WTC11 (cell line): ENCODE measurements at regions not wholly inside any gene's neighbourhood (a gene's known extent, or its start where the extent isn't known, plus 50 kb on each side); places are given as distances from the start of the nearest gene placed in this dataset.

Experiments
- ATAC-seq: fragments of 200-7000 bp; cut with Tn5 transposase; 2 replicates; pipeline ENCODE4 v1.10.0; 2021; ENCODE audit warnings: mild to moderate bottlenecking, moderate library complexity
- CTCF ChIA-PET: fragments of 300-600 bp; sonication (Branson Sonifier 250); formaldehyde crosslinking; loops from one replicate; lab custom pipeline; 2021; ENCODE audit warnings: antibody characterized with exemption; lab: Charles Lee
- POLR2A ChIA-PET: fragments of 350-600 bp; sonication (Branson Sonifier 250); formaldehyde crosslinking; loops from one replicate; lab custom pipeline; 2021; ENCODE audit warnings: antibody characterized with exemption; lab: Charles Lee
- DNase-seq: peaks from one replicate; pipeline ENCODE4 v3.0.0; 2021; ENCODE audit warnings: low spot score
- H3K27ac Mint-ChIP-seq: 2 replicates; pipeline ENCODE4 v1.8.0; 2021; ENCODE audit warnings: mixed read lengths
- H3K27me3 Mint-ChIP-seq: 2 replicates; pipeline ENCODE4 v1.8.0; 2021; ENCODE audit warnings: low read depth, mild to moderate bottlenecking, moderate library complexity, mixed read lengths
- H3K36me3 Mint-ChIP-seq: 2 replicates; pipeline ENCODE4 v1.8.0; 2021; ENCODE audit warnings: mixed read lengths
- H3K4me1 Mint-ChIP-seq: 2 replicates; pipeline ENCODE4 v1.8.0; 2022; ENCODE audit warnings: mixed read lengths
- H3K4me3 Mint-ChIP-seq: 2 replicates; pipeline ENCODE4 v1.8.0; 2021; ENCODE audit warnings: mild to moderate bottlenecking, moderate library complexity, mixed read lengths
- H3K9me3 Mint-ChIP-seq: 2 replicates; pipeline ENCODE4 v1.8.0; 2021; ENCODE audit warnings: mixed read lengths
- GABPB1 ChIP-seq: sonication (generic); formaldehyde crosslinking; IDR thresholded peaks from 2 replicates; pipeline ENCODE4 v1.8.1; 2023; ENCODE audit warnings: mild to moderate bottlenecking, missing genetic modification reagents
- IRF2 ChIP-seq: sonication (generic); formaldehyde crosslinking; IDR thresholded peaks from 2 replicates; pipeline ENCODE4 v1.8.0; 2022; ENCODE audit warnings: low read depth, missing genetic modification reagents, borderline replicate concordance
- JUN ChIP-seq: sonication (generic); formaldehyde crosslinking; IDR thresholded peaks from 2 replicates; pipeline ENCODE4 v1.8.0; 2023; ENCODE audit warnings: mild to moderate bottlenecking, missing genetic modification reagents
- NFATC4 ChIP-seq: fragments of 250-450 bp; sonication (Bioruptor Pico); IDR thresholded peaks from 2 replicates; pipeline ENCODE4 v1.9.0; 2021; ENCODE audit warnings: mild to moderate bottlenecking
- NR2C2 ChIP-seq: sonication (generic); formaldehyde crosslinking; IDR thresholded peaks from 2 replicates; pipeline ENCODE4 v1.8.0; 2022; ENCODE audit warnings: mild to moderate bottlenecking, missing genetic modification reagents
- RORB ChIP-seq: fragments of 250-450 bp; sonication (Bioruptor Pico); IDR thresholded peaks from 2 replicates; pipeline ENCODE4 v1.9.0; 2021; ENCODE audit warnings: mild to moderate bottlenecking
- SMAD3 ChIP-seq: sonication (generic); formaldehyde crosslinking; IDR thresholded peaks from 2 replicates; pipeline ENCODE4 v1.8.0; 2022; ENCODE audit warnings: missing genetic modification reagents, mild to moderate bottlenecking, borderline replicate concordance
- TP53 ChIP-seq: sonication (generic); formaldehyde crosslinking; IDR thresholded peaks from 2 replicates; pipeline ENCODE4 v1.8.1; 2023; ENCODE audit warnings: mild to moderate bottlenecking, missing genetic modification reagents
- ZNF138 ChIP-seq: sonication (generic); formaldehyde crosslinking; conservative IDR thresholded peaks from 2 replicates; pipeline ENCODE4 v1.8.1; 2022; ENCODE audit warnings: mild to moderate bottlenecking, moderate library complexity, missing genetic modification reagents
- ZNF219 ChIP-seq: sonication (generic); formaldehyde crosslinking; IDR thresholded peaks from 2 replicates; pipeline ENCODE4 v1.8.0; 2023; ENCODE audit warnings: missing genetic modification reagents, mild to moderate bottlenecking, borderline replicate concordance
- ZNF423 ChIP-seq: fragments of 250-450 bp; sonication (Bioruptor Pico); IDR thresholded peaks from 2 replicates; pipeline ENCODE4 v2.1.2; 2022; ENCODE audit warnings: mild to moderate bottlenecking, moderate library complexity
- TF ChIP-seq, protein P1 (sequence below): sonication (generic); formaldehyde crosslinking; IDR thresholded peaks from 2 replicates; pipeline ENCODE4 v1.8.0; 2022; ENCODE audit warnings: mild to moderate bottlenecking, missing genetic modification reagents
- TF ChIP-seq, protein P2 (sequence below): sonication (generic); formaldehyde crosslinking; IDR thresholded peaks from 2 replicates; pipeline ENCODE4 v1.8.0; 2023; ENCODE audit warnings: missing genetic modification reagents, mild to moderate bottlenecking, borderline replicate concordance
- TF ChIP-seq, protein P3 (sequence below): sonication (generic); formaldehyde crosslinking; IDR thresholded peaks from 2 replicates; pipeline ENCODE4 v1.8.1; 2022; ENCODE audit warnings: low read depth, missing genetic modification reagents, borderline replicate concordance
- TF ChIP-seq, protein P4 (sequence below): sonication (generic); formaldehyde crosslinking; conservative IDR thresholded peaks from 2 replicates; pipeline ENCODE4 v1.8.1; 2022; ENCODE audit warnings: mild to moderate bottlenecking, missing genetic modification reagents
- TF ChIP-seq, protein P5 (sequence below): sonication (generic); formaldehyde crosslinking; IDR thresholded peaks from 2 replicates; pipeline ENCODE4 v1.8.1; 2023; ENCODE audit warnings: mild to moderate bottlenecking, moderate library complexity, missing genetic modification reagents
- TF ChIP-seq, protein P6 (sequence below): sonication (generic); formaldehyde crosslinking; IDR thresholded peaks from 2 replicates; pipeline ENCODE4 v1.8.1; 2022; ENCODE audit warnings: missing genetic modification reagents, borderline replicate concordance

DNA sequence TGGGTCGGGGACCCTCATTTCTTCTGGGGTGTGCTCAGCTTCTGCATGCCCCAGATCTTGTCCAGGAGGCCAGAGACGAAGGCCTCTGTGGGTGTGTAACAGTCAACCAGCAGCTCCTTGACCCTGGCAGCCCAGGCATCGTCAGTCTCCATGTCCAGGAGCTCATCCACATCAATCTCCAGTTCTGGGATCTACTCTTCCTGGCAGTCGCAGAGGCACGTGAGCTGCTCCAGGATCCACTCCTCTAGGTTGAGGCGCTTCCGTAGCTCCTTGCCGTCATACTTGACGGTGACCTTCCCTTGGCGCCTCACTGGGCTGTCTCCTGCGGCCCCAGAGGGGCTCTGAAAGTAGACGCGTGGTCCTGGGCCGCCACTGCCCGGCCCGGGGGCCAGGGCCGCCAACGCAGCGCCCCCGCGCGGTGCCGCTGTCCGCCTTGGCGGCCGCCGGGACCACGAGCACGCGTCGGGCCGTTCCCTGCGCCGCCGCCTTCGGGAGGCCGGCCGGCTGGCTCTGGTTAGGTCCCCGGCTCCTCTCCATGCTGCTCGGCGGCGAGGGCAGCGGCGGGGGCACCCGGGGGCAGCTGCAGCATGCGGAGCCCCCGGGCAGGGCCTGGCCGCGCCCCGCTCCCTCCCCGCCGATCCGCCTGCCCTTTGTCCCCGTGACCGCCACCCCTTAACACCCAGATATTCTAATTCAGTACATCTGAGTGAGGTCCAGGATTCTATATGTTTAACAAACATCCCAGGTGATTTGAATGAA is 170.5 kb downstream of the SEPTIN7 start:
- Mint-ChIP-seq H3K4me3 (no peak overlapping the region), H3K9me3 (peaks cover 10% of the 10 kb centered on the region), H3K36me3 (peaks cover 6% of the 10 kb centered on the region), H3K27ac (no peak overlapping the region), H3K27me3 (no peaks in the 10 kb centered on the region), H3K4me1 (no peaks in the 10 kb centered on the region)
- ATAC-seq (no peak), DNase-seq (no peak)
- TF ChIP-seq NFATC4 (CRISPR knock-in tag): no peak
- TF ChIP-seq, protein P1, sequence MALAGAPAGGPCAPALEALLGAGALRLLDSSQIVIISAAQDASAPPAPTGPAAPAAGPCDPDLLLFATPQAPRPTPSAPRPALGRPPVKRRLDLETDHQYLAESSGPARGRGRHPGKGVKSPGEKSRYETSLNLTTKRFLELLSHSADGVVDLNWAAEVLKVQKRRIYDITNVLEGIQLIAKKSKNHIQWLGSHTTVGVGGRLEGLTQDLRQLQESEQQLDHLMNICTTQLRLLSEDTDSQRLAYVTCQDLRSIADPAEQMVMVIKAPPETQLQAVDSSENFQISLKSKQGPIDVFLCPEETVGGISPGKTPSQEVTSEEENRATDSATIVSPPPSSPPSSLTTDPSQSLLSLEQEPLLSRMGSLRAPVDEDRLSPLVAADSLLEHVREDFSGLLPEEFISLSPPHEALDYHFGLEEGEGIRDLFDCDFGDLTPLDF (CRISPR knock-in tag): no peak
- TF ChIP-seq NR2C2 (CRISPR knock-in tag): no peak
- TF ChIP-seq JUN (CRISPR knock-in tag): no peak
- TF ChIP-seq SMAD3 (CRISPR knock-in tag): no peak
- TF ChIP-seq, protein P2, sequence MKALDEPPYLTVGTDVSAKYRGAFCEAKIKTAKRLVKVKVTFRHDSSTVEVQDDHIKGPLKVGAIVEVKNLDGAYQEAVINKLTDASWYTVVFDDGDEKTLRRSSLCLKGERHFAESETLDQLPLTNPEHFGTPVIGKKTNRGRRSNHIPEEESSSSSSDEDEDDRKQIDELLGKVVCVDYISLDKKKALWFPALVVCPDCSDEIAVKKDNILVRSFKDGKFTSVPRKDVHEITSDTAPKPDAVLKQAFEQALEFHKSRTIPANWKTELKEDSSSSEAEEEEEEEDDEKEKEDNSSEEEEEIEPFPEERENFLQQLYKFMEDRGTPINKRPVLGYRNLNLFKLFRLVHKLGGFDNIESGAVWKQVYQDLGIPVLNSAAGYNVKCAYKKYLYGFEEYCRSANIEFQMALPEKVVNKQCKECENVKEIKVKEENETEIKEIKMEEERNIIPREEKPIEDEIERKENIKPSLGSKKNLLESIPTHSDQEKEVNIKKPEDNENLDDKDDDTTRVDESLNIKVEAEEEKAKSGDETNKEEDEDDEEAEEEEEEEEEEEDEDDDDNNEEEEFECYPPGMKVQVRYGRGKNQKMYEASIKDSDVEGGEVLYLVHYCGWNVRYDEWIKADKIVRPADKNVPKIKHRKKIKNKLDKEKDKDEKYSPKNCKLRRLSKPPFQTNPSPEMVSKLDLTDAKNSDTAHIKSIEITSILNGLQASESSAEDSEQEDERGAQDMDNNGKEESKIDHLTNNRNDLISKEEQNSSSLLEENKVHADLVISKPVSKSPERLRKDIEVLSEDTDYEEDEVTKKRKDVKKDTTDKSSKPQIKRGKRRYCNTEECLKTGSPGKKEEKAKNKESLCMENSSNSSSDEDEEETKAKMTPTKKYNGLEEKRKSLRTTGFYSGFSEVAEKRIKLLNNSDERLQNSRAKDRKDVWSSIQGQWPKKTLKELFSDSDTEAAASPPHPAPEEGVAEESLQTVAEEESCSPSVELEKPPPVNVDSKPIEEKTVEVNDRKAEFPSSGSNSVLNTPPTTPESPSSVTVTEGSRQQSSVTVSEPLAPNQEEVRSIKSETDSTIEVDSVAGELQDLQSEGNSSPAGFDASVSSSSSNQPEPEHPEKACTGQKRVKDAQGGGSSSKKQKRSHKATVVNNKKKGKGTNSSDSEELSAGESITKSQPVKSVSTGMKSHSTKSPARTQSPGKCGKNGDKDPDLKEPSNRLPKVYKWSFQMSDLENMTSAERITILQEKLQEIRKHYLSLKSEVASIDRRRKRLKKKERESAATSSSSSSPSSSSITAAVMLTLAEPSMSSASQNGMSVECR: no peak
- no peak for TF ChIP-seq ZNF423 (CRISPR knock-in tag)
- TF ChIP-seq, protein P3, sequence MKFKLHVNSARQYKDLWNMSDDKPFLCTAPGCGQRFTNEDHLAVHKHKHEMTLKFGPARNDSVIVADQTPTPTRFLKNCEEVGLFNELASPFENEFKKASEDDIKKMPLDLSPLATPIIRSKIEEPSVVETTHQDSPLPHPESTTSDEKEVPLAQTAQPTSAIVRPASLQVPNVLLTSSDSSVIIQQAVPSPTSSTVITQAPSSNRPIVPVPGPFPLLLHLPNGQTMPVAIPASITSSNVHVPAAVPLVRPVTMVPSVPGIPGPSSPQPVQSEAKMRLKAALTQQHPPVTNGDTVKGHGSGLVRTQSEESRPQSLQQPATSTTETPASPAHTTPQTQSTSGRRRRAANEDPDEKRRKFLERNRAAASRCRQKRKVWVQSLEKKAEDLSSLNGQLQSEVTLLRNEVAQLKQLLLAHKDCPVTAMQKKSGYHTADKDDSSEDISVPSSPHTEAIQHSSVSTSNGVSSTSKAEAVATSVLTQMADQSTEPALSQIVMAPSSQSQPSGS (CRISPR knock-in tag): no peak
- no peak for TF ChIP-seq IRF2 (CRISPR knock-in tag)
- no peak for TF ChIP-seq GABPB1 (CRISPR knock-in tag)
- TF ChIP-seq ZNF219 (CRISPR knock-in tag): no peak
- no peak for TF ChIP-seq RORB (CRISPR knock-in tag)
- TF ChIP-seq, protein P4, sequence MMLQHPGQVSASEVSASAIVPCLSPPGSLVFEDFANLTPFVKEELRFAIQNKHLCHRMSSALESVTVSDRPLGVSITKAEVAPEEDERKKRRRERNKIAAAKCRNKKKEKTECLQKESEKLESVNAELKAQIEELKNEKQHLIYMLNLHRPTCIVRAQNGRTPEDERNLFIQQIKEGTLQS (CRISPR knock-in tag): no peak
- TF ChIP-seq, protein P5, sequence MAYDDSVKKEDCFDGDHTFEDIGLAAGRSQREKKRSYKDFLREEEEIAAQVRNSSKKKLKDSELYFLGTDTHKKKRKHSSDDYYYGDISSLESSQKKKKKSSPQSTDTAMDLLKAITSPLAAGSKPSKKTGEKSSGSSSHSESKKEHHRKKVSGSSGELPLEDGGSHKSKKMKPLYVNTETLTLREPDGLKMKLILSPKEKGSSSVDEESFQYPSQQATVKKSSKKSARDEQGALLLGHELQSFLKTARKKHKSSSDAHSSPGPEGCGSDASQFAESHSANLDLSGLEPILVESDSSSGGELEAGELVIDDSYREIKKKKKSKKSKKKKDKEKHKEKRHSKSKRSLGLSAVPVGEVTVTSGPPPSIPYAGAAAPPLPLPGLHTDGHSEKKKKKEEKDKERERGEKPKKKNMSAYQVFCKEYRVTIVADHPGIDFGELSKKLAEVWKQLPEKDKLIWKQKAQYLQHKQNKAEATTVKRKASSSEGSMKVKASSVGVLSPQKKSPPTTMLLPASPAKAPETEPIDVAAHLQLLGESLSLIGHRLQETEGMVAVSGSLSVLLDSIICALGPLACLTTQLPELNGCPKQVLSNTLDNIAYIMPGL (CRISPR knock-in tag): no peak
- TF ChIP-seq, protein P6, sequence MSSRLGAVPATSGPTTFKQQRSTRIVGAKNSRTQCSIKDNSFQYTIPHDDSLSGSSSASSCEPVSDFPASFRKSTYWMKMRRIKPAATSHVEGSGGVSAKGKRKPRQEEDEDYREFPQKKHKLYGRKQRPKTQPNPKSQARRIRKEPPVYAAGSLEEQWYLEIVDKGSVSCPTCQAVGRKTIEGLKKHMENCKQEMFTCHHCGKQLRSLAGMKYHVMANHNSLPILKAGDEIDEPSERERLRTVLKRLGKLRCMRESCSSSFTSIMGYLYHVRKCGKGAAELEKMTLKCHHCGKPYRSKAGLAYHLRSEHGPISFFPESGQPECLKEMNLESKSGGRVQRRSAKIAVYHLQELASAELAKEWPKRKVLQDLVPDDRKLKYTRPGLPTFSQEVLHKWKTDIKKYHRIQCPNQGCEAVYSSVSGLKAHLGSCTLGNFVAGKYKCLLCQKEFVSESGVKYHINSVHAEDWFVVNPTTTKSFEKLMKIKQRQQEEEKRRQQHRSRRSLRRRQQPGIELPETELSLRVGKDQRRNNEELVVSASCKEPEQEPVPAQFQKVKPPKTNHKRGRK (CRISPR knock-in tag): no peak
- TF ChIP-seq TP53 (CRISPR knock-in tag): no peak
- TF ChIP-seq ZNF138 (CRISPR knock-in tag): no peak
- POLR2A ChIA-PET: no interaction called here
- CTCF ChIA-PET: interaction anchor here (0.6 to 0.8 kb wide), 2 partner anchors 50 to 54 kb away, joined by 3 read pairs; no protein-coding TSS in a partner anchor
